Fibroblast of pulmonary artery (primary cell): ENCODE measurements at regions not wholly inside any gene's neighbourhood (a gene's known extent, or its start where the extent isn't known, plus 50 kb on each side); places are given as distances from the start of the nearest gene placed in this dataset.

Experiments
- DNase-seq: peaks from one replicate; pipeline ENCODE4 v3.0.0-alpha.2; 2010; ENCODE audit warnings: low read depth
- H3K4me3 ChIP-seq: replicated peaks from 2 replicates; pipeline ENCODE4 v1.5.1; 2011; ENCODE audit warnings: low read depth, mild to moderate bottlenecking, control low read depth, low read length, moderate library complexity
- TF ChIP-seq, protein P1 (sequence below): IDR thresholded peaks from 2 replicates; pipeline ENCODE4 v1.5.1; 2011; ENCODE audit warnings: mild to moderate bottlenecking, control low read depth, low read length, inconsistent platforms; ENCODE audit errors: missing control alignments

DNA sequence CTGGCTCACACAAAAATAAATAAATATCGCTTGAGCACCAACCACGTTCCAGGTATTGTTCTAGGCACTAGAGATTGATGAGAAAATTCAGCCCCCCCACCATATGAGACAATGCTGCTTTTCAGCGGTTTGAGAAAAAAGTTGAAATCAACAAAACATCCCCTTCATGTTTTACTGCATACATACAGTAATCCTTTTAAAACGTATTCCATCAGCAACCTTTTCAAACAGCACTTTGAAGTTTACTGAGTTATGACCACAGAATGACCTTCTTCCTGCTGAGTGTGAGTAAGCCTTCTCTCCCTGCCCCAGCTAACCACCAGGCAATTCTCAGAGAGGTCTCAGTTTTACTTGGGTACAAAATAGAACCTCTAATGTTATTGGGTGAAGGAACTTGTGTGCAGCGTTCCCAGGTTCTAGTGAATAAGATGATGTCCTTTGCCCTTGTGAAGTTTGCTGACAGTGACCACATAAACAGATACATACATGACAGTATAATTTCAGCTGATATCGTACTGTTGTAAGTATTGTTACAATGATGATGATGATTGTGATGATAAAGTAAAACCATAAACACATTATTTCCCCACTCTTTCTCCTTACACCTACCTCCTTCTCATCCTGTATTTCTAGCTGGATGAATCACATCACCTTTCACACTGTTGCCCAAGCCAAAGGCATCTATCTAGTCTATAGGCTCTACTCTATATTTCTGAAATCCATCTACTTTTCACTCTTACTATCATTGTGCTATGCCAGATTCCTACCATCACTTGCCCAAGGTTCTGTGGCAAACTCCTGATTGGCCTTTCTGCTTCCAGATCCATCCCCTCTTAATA is 124.4 kb upstream of the KRR1 start:
- no peak overlapping the region for H3K4me3 ChIP-seq
- DNase-seq = peak; percentile 77

DNA sequence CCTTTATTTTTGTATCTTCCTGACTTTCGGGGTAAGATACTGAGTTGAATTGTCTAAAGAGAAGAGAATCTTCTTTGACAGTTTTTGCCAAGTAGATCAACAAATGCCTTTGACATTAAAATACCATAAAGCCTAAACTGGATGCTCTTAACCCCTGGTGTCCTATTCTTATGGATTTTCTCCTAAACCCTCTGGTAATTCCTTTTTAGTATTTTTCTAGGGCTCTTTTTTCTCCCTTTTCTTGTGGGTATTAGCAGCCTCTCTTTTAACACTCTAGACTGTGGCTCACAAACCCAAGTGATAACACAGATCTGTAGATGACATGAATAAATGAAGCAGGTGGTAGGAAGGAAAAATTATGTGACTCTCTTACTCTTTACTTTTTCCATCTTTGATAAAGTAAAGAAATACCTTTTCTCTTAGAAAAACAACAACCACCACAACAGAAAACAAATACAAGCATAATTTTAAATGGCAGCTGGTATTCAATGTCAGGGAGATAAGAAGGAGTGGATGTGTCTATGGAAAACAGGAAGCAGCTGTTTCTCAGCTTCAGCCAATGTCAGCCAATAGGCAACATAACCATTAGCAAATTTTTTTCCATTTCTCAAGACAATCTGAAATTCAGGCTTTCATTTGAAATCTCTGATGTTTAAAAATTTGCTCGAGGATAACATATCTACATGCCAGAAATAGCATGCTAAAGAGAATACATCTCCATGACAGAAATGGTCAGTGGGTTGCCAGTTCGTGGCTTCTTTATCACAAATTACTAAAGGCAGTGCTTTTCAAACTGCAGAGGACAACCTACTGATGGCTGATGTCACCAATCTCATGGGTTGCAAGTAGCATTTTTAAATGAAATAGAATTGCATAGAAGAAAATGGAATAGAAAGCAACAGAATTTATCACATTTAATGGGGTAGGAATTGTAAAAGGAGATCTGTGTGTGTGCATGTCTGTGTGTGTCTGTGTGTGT is 123.1 kb upstream of the KRR1 start:
- TF ChIP-seq, protein P1, sequence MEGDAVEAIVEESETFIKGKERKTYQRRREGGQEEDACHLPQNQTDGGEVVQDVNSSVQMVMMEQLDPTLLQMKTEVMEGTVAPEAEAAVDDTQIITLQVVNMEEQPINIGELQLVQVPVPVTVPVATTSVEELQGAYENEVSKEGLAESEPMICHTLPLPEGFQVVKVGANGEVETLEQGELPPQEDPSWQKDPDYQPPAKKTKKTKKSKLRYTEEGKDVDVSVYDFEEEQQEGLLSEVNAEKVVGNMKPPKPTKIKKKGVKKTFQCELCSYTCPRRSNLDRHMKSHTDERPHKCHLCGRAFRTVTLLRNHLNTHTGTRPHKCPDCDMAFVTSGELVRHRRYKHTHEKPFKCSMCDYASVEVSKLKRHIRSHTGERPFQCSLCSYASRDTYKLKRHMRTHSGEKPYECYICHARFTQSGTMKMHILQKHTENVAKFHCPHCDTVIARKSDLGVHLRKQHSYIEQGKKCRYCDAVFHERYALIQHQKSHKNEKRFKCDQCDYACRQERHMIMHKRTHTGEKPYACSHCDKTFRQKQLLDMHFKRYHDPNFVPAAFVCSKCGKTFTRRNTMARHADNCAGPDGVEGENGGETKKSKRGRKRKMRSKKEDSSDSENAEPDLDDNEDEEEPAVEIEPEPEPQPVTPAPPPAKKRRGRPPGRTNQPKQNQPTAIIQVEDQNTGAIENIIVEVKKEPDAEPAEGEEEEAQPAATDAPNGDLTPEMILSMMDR = no peak
- DNase-seq = peak; percentile 43
- H3K4me3 ChIP-seq = no peak overlapping the region

More for the DNA sequence above, 124.4 kb upstream of the KRR1 start:
- TF ChIP-seq, protein P1 = no peak

DNA sequence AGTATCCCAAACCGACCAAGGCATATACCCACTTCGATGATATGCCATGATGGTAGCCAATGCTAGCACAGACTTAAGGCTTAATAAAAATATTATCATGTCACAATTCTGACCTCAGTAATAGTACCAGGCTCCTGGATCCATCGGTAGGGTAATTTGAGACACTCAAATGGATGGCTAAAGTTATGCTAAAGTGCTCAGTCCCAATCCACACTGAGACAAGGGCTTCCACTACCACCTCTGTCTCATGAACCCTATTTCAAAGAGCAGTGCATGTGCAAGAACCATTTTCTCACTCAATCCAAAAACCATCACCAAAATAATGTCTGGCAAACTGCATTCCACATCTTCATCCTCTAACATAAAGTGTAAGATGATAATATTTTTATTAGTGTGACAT is 122.4 kb upstream of the KRR1 start:
- H3K4me3 ChIP-seq = no peak overlapping the region
- TF ChIP-seq, protein P1 = no peak
- DNase-seq = no peak

DNA sequence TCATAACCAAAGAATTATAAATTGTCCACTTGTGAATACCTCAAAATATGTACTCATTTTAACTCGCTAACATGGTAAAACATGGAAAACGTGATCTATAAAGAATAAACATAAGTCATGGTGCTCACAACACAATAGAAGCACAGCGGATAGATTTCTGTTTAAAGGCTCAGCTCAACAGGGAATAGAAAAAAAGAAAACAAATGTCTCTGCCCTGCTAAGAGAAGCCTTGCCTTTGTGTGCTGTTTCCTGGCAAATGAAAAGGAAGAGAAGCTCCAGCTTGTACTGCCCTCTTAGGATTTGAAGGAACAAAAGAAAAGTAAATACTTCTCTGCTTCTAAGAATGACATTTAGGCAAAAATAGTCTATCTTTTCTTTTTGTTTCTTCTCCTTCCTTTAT is 121.0 kb upstream of the KRR1 start:
- peak; percentile 36 for DNase-seq
- no peak overlapping the region for H3K4me3 ChIP-seq
- TF ChIP-seq, protein P1 = no peak

DNA sequence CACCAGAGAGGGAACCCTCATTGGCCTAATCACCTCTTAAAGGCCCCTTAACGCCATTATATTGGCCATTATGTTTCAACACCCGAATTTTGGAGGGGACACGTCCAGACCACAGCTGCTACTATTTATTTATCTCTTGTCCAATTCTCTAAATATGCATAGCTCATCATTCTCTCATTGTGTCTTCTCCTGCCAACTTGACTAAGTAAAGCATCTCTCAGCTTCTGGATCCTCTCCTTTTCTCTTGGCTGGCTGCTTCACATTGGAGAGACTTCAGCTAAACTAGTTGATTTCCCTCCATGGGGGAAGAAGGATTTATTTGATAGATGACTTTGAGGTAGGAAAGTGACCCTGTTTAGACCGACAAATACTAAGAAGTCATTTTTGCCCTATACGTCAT is 120.4 kb upstream of the KRR1 start:
- no peak overlapping the region for H3K4me3 ChIP-seq
- TF ChIP-seq, protein P1 = no peak
- DNase-seq = no peak

DNA sequence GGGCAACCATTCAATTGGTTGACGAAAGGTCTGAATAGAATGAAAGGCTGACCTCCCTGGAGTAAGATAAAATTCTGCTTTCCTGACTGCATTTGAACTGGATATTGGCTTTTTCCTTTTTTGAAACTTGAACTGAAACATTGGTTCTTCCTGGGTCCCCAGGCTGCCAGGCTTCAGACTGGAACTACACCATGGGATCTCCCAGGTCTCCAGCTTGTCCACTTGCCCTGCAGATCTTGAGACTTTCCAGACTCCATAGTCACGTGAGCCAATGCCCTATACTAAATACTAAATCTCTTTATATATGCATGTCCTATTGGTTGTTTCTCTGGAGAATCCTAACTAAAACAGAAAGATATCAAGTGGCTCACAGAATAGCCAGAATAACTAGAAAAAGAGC is 118.7 kb upstream of the KRR1 start:
- no peak for DNase-seq
- H3K4me3 ChIP-seq = no peak overlapping the region
- TF ChIP-seq, protein P1 = no peak
